Aorta (tissue), 5 donors: ENCODE measurements at regions not wholly inside any gene's neighbourhood (a gene's known extent, or its start where the extent isn't known, plus 50 kb on each side); places are given as distances from the start of the nearest gene placed in this dataset.

Experiments used
- ATAC-seq: fragments of 200-7000 bp; cut with Tn5 transposase; one replicate; pipeline ENCODE4 v1.9.1; 2022; ENCODE audit warnings: moderate library complexity; ENCODE audit not compliant: low FRiP score
- DNase-seq, 2 donors: peaks; one replicate each; pipeline ENCODE4 v3.0.0-alpha.2; 2020
- H3K27ac ChIP-seq, 2 donors: one replicate each; pipeline ENCODE4 v1.5.1; 2013; ENCODE audit warnings: low read length in 2 of 2, mild to moderate bottlenecking in 2 of 2, moderate library complexity in 2 of 2, control low read depth in 1 of 2, inconsistent platforms in 1 of 2, low read depth in 1 of 2
- H3K27me3 ChIP-seq, 2 donors: one replicate each; pipeline ENCODE4 v1.6.1; 2013; ENCODE audit warnings: control low read depth in 1 of 2, low read length in 1 of 2, mild to moderate bottlenecking in 1 of 2, moderate library complexity in 1 of 2; ENCODE audit not compliant: insufficient read depth in 2 of 2, control insufficient read depth in 1 of 2
- H3K36me3 ChIP-seq, 2 donors: one replicate each; pipeline ENCODE4 v1.6.1; 2013; ENCODE audit warnings: control low read depth in 1 of 2, low read length in 1 of 2, mild to moderate bottlenecking in 1 of 2; ENCODE audit not compliant: insufficient read depth in 2 of 2, control insufficient read depth in 1 of 2
- H3K4me1 ChIP-seq, 2 donors: one replicate each; pipeline ENCODE4 v1.6.1; 2013; ENCODE audit warnings: low read length in 2 of 2, control low read depth in 1 of 2, mild to moderate bottlenecking in 1 of 2, moderate library complexity in 1 of 2; ENCODE audit not compliant: insufficient read depth in 2 of 2, control insufficient read depth in 1 of 2
- H3K4me3 ChIP-seq, 2 donors: one replicate each; pipeline ENCODE4 v1.5.1; 2013; ENCODE audit warnings: low read length in 2 of 2, control low read depth in 1 of 2, mild to moderate bottlenecking in 1 of 2
- H3K9me3 ChIP-seq: one replicate; pipeline ENCODE4 v1.6.1; 2013; ENCODE audit warnings: mild to moderate bottlenecking, low read length; ENCODE audit not compliant: control insufficient read depth
- WGBS, 2 donors: extraction: QIAGEN DNeasy Blood & Tissue Kit; methylation state at CpG; one replicate each; pipeline ENCODE4 v1.1.7; 2013; 5-methylcytosine and 5-hydroxymethylcytosine counted together
- intact Hi-C, 2 donors: fragments of 100-400 bp; cut with DNase I; formaldehyde crosslinking; loops; one replicate each; pipeline versions ENCODE4 v1.14.2 to v1.15.0; 2022
- donor health status: healthy with polysubstance abuse.
- donor health status: Bipolar disorder and iron deficiency.
- donor health status: DM: no; HTN: no; CAD: no.
- donor health status: DM: no; HTN: no; CAD: no.
- donor health status: DM: yes; HTN: yes; CAD: no.

- H3K27ac ChIP-seq, result no peak overlapping the region
- no peak for DNase-seq
- intact Hi-C loops, result no loop called here
- no peaks in the 10 kb centered on the region for H3K4me1 ChIP-seq
- 53 to 57% methylated on average over 5 of the region's 5 CpGs for whole genome bisulfite sequencing, 2 donors
- ATAC-seq, result no peak
- H3K36me3 ChIP-seq, result no peaks in the 10 kb centered on the region
- no peaks in the 10 kb centered on the region for H3K27me3 ChIP-seq
- no peaks in the 10 kb centered on the region for H3K9me3 ChIP-seq
- H3K4me3 ChIP-seq, result no peak overlapping the region
Observed at GRCh38 chr11:115894176-115894575, 390.0 kb upstream of the CADM1 start.

GRCh38 chr11:115893461-115894099 lies 389.4 kb upstream of the CADM1 start:
- H3K4me1 ChIP-seq, result no peaks in the 10 kb centered on the region

GRCh38 chr11:115892016-115892415 lies 387.8 kb upstream of the CADM1 start:
- no peak overlapping the region for H3K4me3 ChIP-seq
- DNase-seq (no peak), ATAC-seq (no peak)
- no peak overlapping the region for H3K27ac ChIP-seq
- WGBS, 2 donors, result 51 to 53% methylated on average over 2 of the region's 2 CpGs
- H3K36me3 ChIP-seq, result no peaks in the 10 kb centered on the region
- H3K9me3 ChIP-seq, result no peaks in the 10 kb centered on the region
- H3K27me3 ChIP-seq, result no peaks in the 10 kb centered on the region
- intact Hi-C loops, result no loop called here
- H3K4me1 ChIP-seq, result no peaks in the 10 kb centered on the region

More at GRCh38 chr11:115893461-115894099, 389.4 kb upstream of the CADM1 start:
- intact Hi-C loops, result no loop called here
- no peaks in the 10 kb centered on the region for H3K27me3 ChIP-seq
- H3K36me3 ChIP-seq, result no peaks in the 10 kb centered on the region
- DNase-seq, result no peak
- H3K4me3 ChIP-seq, result no peak overlapping the region
- ATAC-seq, result no peak
- no peak overlapping the region for H3K27ac ChIP-seq
- 71 to 85% methylated on average over 5 of the region's 5 CpGs for WGBS, 2 donors
- H3K9me3 ChIP-seq, result no peaks in the 10 kb centered on the region

GRCh38 chr11:115891581-115891980 lies 387.4 kb upstream of the CADM1 start:
- no peaks in the 10 kb centered on the region for H3K27me3 ChIP-seq
- 67 to 75% methylated on average over 1 of the region's 1 CpG for WGBS, 2 donors
- no peak overlapping the region for H3K4me3 ChIP-seq
- H3K36me3 ChIP-seq, result no peaks in the 10 kb centered on the region
- DNase-seq (no peak), ATAC-seq (no peak)
- H3K27ac ChIP-seq, result no peak overlapping the region
- no peaks in the 10 kb centered on the region for H3K9me3 ChIP-seq
- no peaks in the 10 kb centered on the region for H3K4me1 ChIP-seq
- intact Hi-C loops, result no loop called here

GRCh38 chr11:115890500-115890899 lies 386.3 kb upstream of the CADM1 start:
- H3K27me3 ChIP-seq, result no peaks in the 10 kb centered on the region
- H3K4me3 ChIP-seq, result no peak overlapping the region
- peaks cover 2% of the 10 kb centered on the region for H3K9me3 ChIP-seq
- DNase-seq (no peak), ATAC-seq (no peak)
- intact Hi-C loops, result no loop called here
- whole genome bisulfite sequencing, 2 donors, result 93 to 96% methylated on average over 5 of the region's 5 CpGs
- no peaks in the 10 kb centered on the region for H3K4me1 ChIP-seq
- no peak overlapping the region for H3K27ac ChIP-seq
- no peaks in the 10 kb centered on the region for H3K36me3 ChIP-seq

GRCh38 chr11:115889712-115890111 lies 385.5 kb upstream of the CADM1 start:
- no peak for DNase-seq
- WGBS, 2 donors, result 55 to 64% methylated on average over 6 of the region's 6 CpGs

GRCh38 chr11:115887727-115888126 lies 383.5 kb upstream of the CADM1 start:
- Histone ChIP-seq H3K9me3 (peaks cover 2% of the 10 kb centered on the region), H3K4me3 (no peak overlapping the region), H3K36me3 (no peaks in the 10 kb centered on the region), H3K27me3 (no peaks in the 10 kb centered on the region), H3K27ac (no peak overlapping the region), H3K4me1 (no peaks in the 10 kb centered on the region)
- DNase-seq (no peak), ATAC-seq (no peak)
- WGBS, 2 donors, result 82 to 87% methylated on average over 8 of the region's 8 CpGs
- intact Hi-C loops, result no loop called here

More at GRCh38 chr11:115889712-115890111, 385.5 kb upstream of the CADM1 start:
- no peaks in the 10 kb centered on the region for H3K36me3 ChIP-seq
- intact Hi-C loops, result no loop called here
- peaks cover 2% of the 10 kb centered on the region for H3K9me3 ChIP-seq
- ATAC-seq, result no peak
- no peaks in the 10 kb centered on the region for H3K27me3 ChIP-seq
- no peak overlapping the region for H3K27ac ChIP-seq
- H3K4me3 ChIP-seq, result no peak overlapping the region
- H3K4me1 ChIP-seq, result no peaks in the 10 kb centered on the region

GRCh38 chr11:115887316-115887715 lies 383.1 kb upstream of the CADM1 start:
- intact Hi-C loops, result no loop called here
- peaks cover 2% of the 10 kb centered on the region for H3K9me3 ChIP-seq
- ATAC-seq (no peak), DNase-seq (no peak)
- no peaks in the 10 kb centered on the region for H3K27me3 ChIP-seq
- 88 to 90% methylated on average over 13 of the region's 13 CpGs for WGBS, 2 donors
- H3K36me3 ChIP-seq, result no peaks in the 10 kb centered on the region
- H3K27ac ChIP-seq, result no peak overlapping the region
- no peaks in the 10 kb centered on the region for H3K4me1 ChIP-seq
- no peak overlapping the region for H3K4me3 ChIP-seq

GRCh38 chr11:115886422-115886733 lies 382.2 kb upstream of the CADM1 start:
- Histone ChIP-seq H3K27ac (no peak overlapping the region), H3K27me3 (no peaks in the 10 kb centered on the region), H3K4me3 (no peak overlapping the region), H3K4me1 (no peaks in the 10 kb centered on the region), H3K9me3 (peaks cover 2% of the 10 kb centered on the region), H3K36me3 (no peaks in the 10 kb centered on the region)
- WGBS, 2 donors, result 83 to 84% methylated on average over 5 of the region's 5 CpGs
- DNase-seq, result no peak
- no peak for ATAC-seq
- intact Hi-C loops, result no loop called here
